H1 (cell line): ENCODE measurements at regions not wholly inside any gene's neighbourhood (a gene's known extent, or its start where the extent isn't known, plus 50 kb on each side); places are given as distances from the start of the nearest gene placed in this dataset.

Source experiments
- CTCF ChIA-PET: fragments of 300-600 bp; sonication (Branson Sonifier 250); formaldehyde crosslinking; loops from one replicate; lab custom pipeline; 2021; ENCODE audit not compliant: partially characterized antibody; lab: Charles Lee
- POLR2A ChIA-PET: fragments of 300-600 bp; sonication (Branson Sonifier 250); formaldehyde crosslinking; loops from one replicate; lab custom pipeline; 2021; ENCODE audit warnings: inconsistent platforms; ENCODE audit not compliant: partially characterized antibody; lab: Charles Lee
- DNase-seq, 2 experiments: peaks; one replicate each; pipeline versions ENCODE4 v3.0.0 to v3.0.0-alpha.2; 2010 to 2022; ENCODE audit warnings: low spot score in 2 of 2, low read depth in 1 of 2, mixed read lengths in 1 of 2
- FAIRE-seq: peaks from 2 replicates; lab custom pipeline; 2011; peaks lifted over from hg19 to GRCh38; lab: Jason Lieb, UNC
- H2AFZ ChIP-seq: 2 replicates; pipeline ENCODE4 v1.8.1; 2012; ENCODE audit warnings: low read length, inconsistent platforms
- H2AK5ac ChIP-seq: 2 replicates; pipeline ENCODE4 v1.6.1; 2013; ENCODE audit warnings: low read depth, low read length
- H2BK120ac ChIP-seq: replicated peaks from 2 replicates; pipeline ENCODE3; 2013; ENCODE audit warnings: low read depth, low read length, inconsistent platforms
- H2BK12ac ChIP-seq: 2 replicates; pipeline ENCODE4 v1.6.1; 2013; ENCODE audit warnings: low read depth, low read length
- H2BK15ac ChIP-seq: 2 replicates; pipeline ENCODE4 v1.6.1; 2013; ENCODE audit warnings: low read length
- H2BK20ac ChIP-seq: 2 replicates; pipeline ENCODE4 v1.6.1; 2013; ENCODE audit warnings: low read length
- H2BK5ac ChIP-seq: 2 replicates; pipeline ENCODE4 v1.6.1; 2013; ENCODE audit warnings: low read depth, low read length
- H3K14ac ChIP-seq: 2 replicates; pipeline ENCODE4 v1.6.1; 2013; ENCODE audit warnings: inconsistent platforms; ENCODE audit not compliant: insufficient read length
- H3K18ac ChIP-seq: 2 replicates; pipeline ENCODE4 v1.6.1; 2013; ENCODE audit warnings: low read length; ENCODE audit errors: extremely low read depth
- H3K23ac ChIP-seq: 2 replicates; pipeline ENCODE4 v1.6.1; 2013; ENCODE audit warnings: inconsistent platforms; ENCODE audit not compliant: insufficient read length
- H3K23me2 ChIP-seq: 2 replicates; pipeline ENCODE4 v1.6.1; 2013; ENCODE audit warnings: low read depth, low read length
- H3K27ac ChIP-seq: 2 replicates; pipeline ENCODE4 v1.6.1; 2011; ENCODE audit warnings: low read depth, low read length, inconsistent platforms
- H3K27me3 ChIP-seq, 4 experiments: replicated peaks in 1 of 4; 1 replicate in 1 of 4; 2 replicates in 3 of 4; pipeline versions ENCODE4 v1.6.1 to v1.8.1; 2011 to 2013; ENCODE audit warnings: low read length in 3 of 4, mild to moderate bottlenecking in 3 of 4, inconsistent platforms in 2 of 4, mixed read lengths in 2 of 4, moderate library complexity in 1 of 4; ENCODE audit not compliant: control insufficient read depth in 3 of 4, insufficient read depth in 3 of 4; ENCODE audit errors: extremely low read depth in 1 of 4
- H3K36me3 ChIP-seq, 4 experiments: 2 replicates each; pipeline versions ENCODE4 v1.6.1 to v1.8.1; 2011 to 2013; ENCODE audit warnings: mild to moderate bottlenecking in 4 of 4, low read length in 3 of 4, moderate library complexity in 2 of 4, control low read depth in 1 of 4, inconsistent platforms in 1 of 4; ENCODE audit not compliant: insufficient read depth in 4 of 4, control insufficient read depth in 2 of 4
- H3K4ac ChIP-seq: replicated peaks from 2 replicates; pipeline ENCODE3; 2013; ENCODE audit warnings: low read length, low read depth, mixed read lengths, inconsistent platforms; ENCODE audit not compliant: insufficient read length
- H3K4me1 ChIP-seq, 4 experiments: replicated peaks in 1 of 4; 1 replicate in 1 of 4; 2 replicates in 3 of 4; pipeline versions ENCODE4 v1.6.1 to v1.8.1; 2011 to 2013; ENCODE audit warnings: low read length in 3 of 4, inconsistent platforms in 2 of 4, mixed read lengths in 1 of 4; ENCODE audit not compliant: insufficient read depth in 4 of 4, control insufficient read depth in 3 of 4
- H3K4me2 ChIP-seq, 2 experiments: 2 replicates each; pipeline versions ENCODE4 v1.6.1 to v1.8.1; 2011 to 2013; ENCODE audit warnings: low read depth in 2 of 2, low read length in 2 of 2, control low read depth in 1 of 2, inconsistent platforms in 1 of 2, mild to moderate bottlenecking in 1 of 2; ENCODE audit not compliant: insufficient read depth in 1 of 2
- H3K4me3 ChIP-seq, 4 experiments: fragments of 200-600, 300-600 bp in 1 of 4; sonication (generic), shearing (Covaris generic), sonication (Bioruptor Twin) in 1 of 4; 2 replicates each; pipeline versions ENCODE4 v1.5.1 to v1.8.1; 2011 to 2016; ENCODE audit warnings: low read length in 4 of 4, low read depth in 3 of 4, control low read depth in 2 of 4, inconsistent platforms in 2 of 4, mild to moderate bottlenecking in 2 of 4, mixed read lengths in 1 of 4, moderate library complexity in 1 of 4; ENCODE audit not compliant: insufficient read depth in 2 of 4; ENCODE audit errors: extremely low read depth in 1 of 4
- H3K56ac ChIP-seq: replicated peaks from 2 replicates; pipeline ENCODE3; 2013; ENCODE audit warnings: low read depth, mild to moderate bottlenecking, mixed read lengths, low read length, inconsistent platforms; ENCODE audit not compliant: insufficient read length
- H3K79me1 ChIP-seq: 2 replicates; pipeline ENCODE4 v1.6.1; 2013; ENCODE audit warnings: low read depth, low read length, control low read depth
- H3K79me2 ChIP-seq, 2 experiments: 2 replicates each; pipeline versions ENCODE4 v1.6.1 to v1.8.1; 2012 to 2013; ENCODE audit warnings: low read length in 2 of 2, mild to moderate bottlenecking in 2 of 2, inconsistent platforms in 1 of 2; ENCODE audit not compliant: insufficient read depth in 2 of 2, control insufficient read depth in 1 of 2
- H3K9ac ChIP-seq, 4 experiments: replicated peaks in 1 of 4; 1 replicate in 1 of 4; 2 replicates in 3 of 4; pipeline versions ENCODE4 v1.6.1 to v1.8.1; 2011 to 2013; ENCODE audit warnings: low read depth in 3 of 4, low read length in 3 of 4, control low read depth in 2 of 4, mild to moderate bottlenecking in 2 of 4, moderate library complexity in 2 of 4, inconsistent platforms in 1 of 4; ENCODE audit errors: extremely low read depth in 1 of 4
- H3K9me3 ChIP-seq, 2 experiments: 2 replicates each; pipeline versions ENCODE4 v1.6.1 to v1.8.1; 2012 to 2013; ENCODE audit warnings: mild to moderate bottlenecking in 2 of 2, moderate library complexity in 2 of 2, control low read depth in 1 of 2, inconsistent platforms in 1 of 2, low read depth in 1 of 2, low read length in 1 of 2, mixed read lengths in 1 of 2; ENCODE audit not compliant: insufficient read depth in 2 of 2
- H4K20me1 ChIP-seq, 2 experiments: replicated peaks in 1 of 2; 2 replicates each; pipeline versions ENCODE3 to v1.8.1; 2011 to 2013; ENCODE audit warnings: inconsistent platforms in 2 of 2, low read length in 2 of 2, mild to moderate bottlenecking in 1 of 2; ENCODE audit not compliant: insufficient read depth in 2 of 2, control insufficient read depth in 1 of 2
- H4K5ac ChIP-seq: 2 replicates; pipeline ENCODE4 v1.6.1; 2013; ENCODE audit warnings: low read length, low read depth, mixed read lengths, inconsistent platforms; ENCODE audit not compliant: insufficient read length
- H4K8ac ChIP-seq: 2 replicates; pipeline ENCODE4 v1.8.0; 2013; ENCODE audit warnings: mild to moderate bottlenecking, moderate library complexity, low read length, inconsistent platforms; ENCODE audit not compliant: insufficient read depth; ENCODE audit errors: extremely low read depth
- H4K91ac ChIP-seq: replicated peaks from 2 replicates; pipeline ENCODE3; 2013; ENCODE audit warnings: low read length, mixed read lengths, inconsistent platforms; ENCODE audit not compliant: insufficient read length
- CHD1 ChIP-seq: IDR thresholded peaks from 2 replicates; pipeline ENCODE4 v1.6.1; 2012; ENCODE audit warnings: low read depth, low read length, improper control_type of control experiment
- CREB1 ChIP-seq: IDR thresholded peaks from 2 replicates; pipeline ENCODE4 v1.6.1; 2012; ENCODE audit warnings: inconsistent platforms
- E2F6 ChIP-seq: IDR thresholded peaks from 2 replicates; pipeline ENCODE4 v1.6.1; 2012; ENCODE audit warnings: inconsistent platforms
- EZH2 ChIP-seq: fragments of 200-600 bp; sonication (generic); IDR thresholded peaks from 2 replicates; pipeline ENCODE4 v1.7.1; 2012; ENCODE audit warnings: low read depth, mild to moderate bottlenecking, moderate library complexity, low read length, inconsistent platforms; ENCODE audit not compliant: severe bottlenecking
- GABPA ChIP-seq: IDR thresholded peaks from 2 replicates; pipeline ENCODE4 v1.6.1; 2011; ENCODE audit warnings: mild to moderate bottlenecking, low read length, moderate library complexity, borderline replicate concordance; ENCODE audit not compliant: insufficient read depth
- JUND ChIP-seq: IDR thresholded peaks from 2 replicates; pipeline ENCODE4 v1.6.1; 2011; ENCODE audit warnings: mild to moderate bottlenecking, improper control_type of control experiment, low read length
- SIRT6 ChIP-seq: IDR thresholded peaks from one replicate; pipeline ENCODE4 v1.7.1; 2012; ENCODE audit warnings: low read length, inconsistent platforms
- SRF ChIP-seq: IDR thresholded peaks from 2 replicates; pipeline ENCODE4 v1.6.1; 2011; ENCODE audit warnings: mild to moderate bottlenecking, low read depth, low read length, moderate library complexity
- WGBS, 2 experiments: shearing (Covaris generic) in 1 of 2; methylation state at CpG; one replicate each; pipeline versions ENCODE4 v1.1.6 to v1.1.7; 2013 to 2015; ENCODE audit warnings: low lambda C conversion rate in 2 of 2, mixed read lengths in 2 of 2, inconsistent platforms in 1 of 2, low coverage in 1 of 2, missing lambda C conversion rate in 1 of 2; ENCODE audit not compliant: insufficient replicate concordance in 2 of 2, insufficient coverage in 1 of 2, insufficient read length in 1 of 2; ENCODE audit errors: extremely low coverage in 1 of 2, missing lambda C conversion rate in 1 of 2; 5-methylcytosine and 5-hydroxymethylcytosine counted together

GRCh38 chr3:106255870-106256248 lies 387.0 kb upstream of the CBLB start:
- ChIA-PET POLR2A (no interaction called here), CTCF (no interaction called here)
- no peak overlapping the region for H3K4me3 ChIP-seq
- H4K91ac ChIP-seq: no peak overlapping the region
- H4K8ac ChIP-seq: no peak overlapping the region
- TF ChIP-seq SRF (no peak), CHD1 (no peak), CREB1 (no peak), GABPA (no peak), JUND (no peak), SIRT6 (no peak), EZH2 (no peak), E2F6 (no peak)
- H2BK120ac ChIP-seq: no peak overlapping the region
- no peak overlapping the region for H2BK12ac ChIP-seq
- H3K14ac ChIP-seq: no peak overlapping the region
- H4K20me1 ChIP-seq: no peaks in the 10 kb centered on the region
- peaks cover 7 to 12% of the 10 kb centered on the region in 2 experiments; a peak in 3 of 4 replicates for H3K9me3 ChIP-seq
- H3K56ac ChIP-seq: no peak overlapping the region
- H3K4me1 ChIP-seq: no peaks in the 10 kb centered on the region; a peak in 1 of 7 replicates
- no peaks in the 10 kb centered on the region for H3K36me3 ChIP-seq
- H3K79me1 ChIP-seq: no peaks in the 10 kb centered on the region
- H3K79me2 ChIP-seq: no peaks in the 10 kb centered on the region
- H2AK5ac ChIP-seq: no peak overlapping the region
- 80% methylated on average over 4 of the region's 6 CpGs; no CpG with 5 or more reads in 1 of the 2 experiments for WGBS, 2 experiments
- H3K9ac ChIP-seq: no peak overlapping the region
- H3K23me2 ChIP-seq: no peaks in the 10 kb centered on the region
- FAIRE-seq: no peak
- DNase-seq: no peak
- H2BK5ac ChIP-seq: no peak overlapping the region
- no peak overlapping the region for H4K5ac ChIP-seq
- no peak overlapping the region for H3K27ac ChIP-seq
- H2AFZ ChIP-seq: peak overlapping the region; percentile 33; the same call in 1 of the 2 replicates
- no peak overlapping the region for H3K4ac ChIP-seq
- no peak overlapping the region for H3K23ac ChIP-seq
- H3K18ac ChIP-seq: no peak overlapping the region
- no peak overlapping the region for H2BK15ac ChIP-seq
- H2BK20ac ChIP-seq: no peak overlapping the region
- H3K27me3 ChIP-seq: no peaks in the 10 kb centered on the region
- no peak overlapping the region for H3K4me2 ChIP-seq
